Heart left ventricle (tissue), 16 donors: ENCODE measurements at regions not wholly inside any gene's neighbourhood (a gene's known extent, or its start where the extent isn't known, plus 50 kb on each side); places are given as distances from the start of the nearest gene placed in this dataset.

Source experiments
- ATAC-seq, 4 donors: fragments of 200-7000 bp; cut with Tn5 transposase; one replicate each; pipeline ENCODE4 v1.9.1; 2020 to 2022; ENCODE audit warnings: moderate library complexity in 4 of 4, mild to moderate bottlenecking in 3 of 4, moderate number of reproducible peaks in 1 of 4
- DNase-seq, 5 donors: peaks; one replicate each; pipeline ENCODE4 v3.0.0-alpha.2; 2020
- H3K27ac ChIP-seq, 12 donors: fragments of 200-600 bp; sonication (generic) in 4 of 12; one replicate each; pipeline versions ENCODE4 v1.5.0 to v1.8.0; 2016 to 2022; ENCODE audit warnings: mild to moderate bottlenecking in 2 of 12
- H3K27me3 ChIP-seq, 9 donors: fragments of 200-600 bp; sonication (generic) in 2 of 9; one replicate each; pipeline versions ENCODE4 v1.5.1 to v1.8.0; 2016 to 2022; ENCODE audit warnings: mild to moderate bottlenecking in 3 of 9
- H3K36me3 ChIP-seq, 9 donors: fragments of 200-600 bp; sonication (generic) in 2 of 9; one replicate each; pipeline versions ENCODE4 v1.5.0 to v1.8.0; 2018 to 2022; ENCODE audit warnings: mild to moderate bottlenecking in 2 of 9
- H3K4me1 ChIP-seq, 12 donors: fragments of 200-600 bp; sonication (generic) in 4 of 12; one replicate each; pipeline versions ENCODE4 v1.5.0 to v1.8.0; 2016 to 2022; ENCODE audit warnings: mild to moderate bottlenecking in 3 of 12
- H3K4me3 ChIP-seq, 12 donors: fragments of 200-600 bp; sonication (generic) in 4 of 12; one replicate each; pipeline versions ENCODE4 v1.5.0 to v1.8.0; 2017 to 2022; ENCODE audit warnings: mild to moderate bottlenecking in 9 of 12, moderate library complexity in 4 of 12
- H3K9me3 ChIP-seq, 12 donors: fragments of 200-600 bp; sonication (generic) in 4 of 12; one replicate each; pipeline versions ENCODE4 v1.5.0 to v1.8.0; 2016 to 2022; ENCODE audit warnings: mild to moderate bottlenecking in 1 of 12
- CTCF ChIP-seq, 12 donors: fragments of 200-600 bp; sonication (generic) in 4 of 12; IDR thresholded peaks; one replicate each; pipeline versions ENCODE4 v1.5.0 to v1.8.0; 2018 to 2022; ENCODE audit warnings: antibody characterized with exemption in 12 of 12, mild to moderate bottlenecking in 5 of 12
- POLR2A ChIP-seq, 2 donors: fragments of 450-650 bp; IDR thresholded peaks; one replicate each; pipeline ENCODE4 v1.6.1; 2017; ENCODE audit warnings: antibody characterized with exemption in 2 of 2, mild to moderate bottlenecking in 2 of 2, moderate library complexity in 2 of 2
- WGBS, 4 donors: extraction: QIAGEN DNeasy Blood & Tissue Kit in 2 of 4; methylation state at CpG; one replicate each; pipeline versions ENCODE4 v1.1.5 to v1.1.7; 2013 to 2018; 5-methylcytosine and 5-hydroxymethylcytosine counted together
- intact Hi-C, 10 donors: fragments of 100-400 bp; cut with DNase I; formaldehyde crosslinking; loops; one replicate each; pipeline versions ENCODE4 v1.11.1 to v1.14.2; 2022
- donor health status: ischemic (EF 13 %, LVEDD 7.1; RV severe dilation, severe dysfunction).
- donor health status: healthy with polysubstance abuse.
- donor health status: DM: no; HTN: yes; CAD: no.
- donor health status: DM: no; HTN: no; CAD: no.
- donor health status: ischemic (EF 25% LVEDD 6.9; RV normal size, moderate dysfunction).
- donor health status: ischemic (EF 25% LVEDD 5.7; RV mildly dilated, moderate dysfunction).
- donor health status: healthy.
- donor health status: DM: yes; HTN: yes; CAD: no.
- donor health status: ischemic (EF 35%, LVEDD 5.7; RV mildly dilated, moderate dysfunction).
- donor health status: nonischemic (EF 11% LVEDD 7.7; RV severe dilation, severe dysfunction).
- donor health status: DM: yes; HTN: yes; CAD: no.
- donor health status: PGD.
- donor health status: ischemic (EF 29% LVEDD 5.4; RV normal size, mild dysfunction).
- donor health status: nonischemic (EF 23%, LVEDD 6.1; RV moderate dilation, normal function).

- H3K9me3 ChIP-seq = peaks cover 0 to 7% (median 0%) of the 10 kb centered on the region in 12 donors
- no peaks in the 10 kb centered on the region for H3K27me3 ChIP-seq
- 60 to 69% (median 64%) methylated on average over 4 of the region's 4 CpGs for WGBS, 4 donors
- H3K4me3 ChIP-seq = no peak overlapping the region
- TF ChIP-seq POLR2A (IDR thresholded peaks at IDR 0.05) = no peak
- no peak for TF ChIP-seq CTCF (IDR thresholded peaks at IDR 0.05)
- intact Hi-C loops = loop anchor here in 1 of 10 donors (1.0 kb wide), 1 partner anchor 10 kb away; no protein-coding TSS in a partner anchor
- no peak overlapping the region for H3K27ac ChIP-seq
- H3K36me3 ChIP-seq = no peaks in the 10 kb centered on the region
- H3K4me1 ChIP-seq = no peaks in the 10 kb centered on the region
- ATAC-seq (no peak), DNase-seq (no peak)
Observed at GRCh38 chr6:104572901-104573300, 286.8 kb downstream of the HACE1 start.

- DNase-seq = no peak
- intact Hi-C loops = no loop called here
- Histone ChIP-seq H3K36me3 (no peaks in the 10 kb centered on the region), H3K27me3 (no peaks in the 10 kb centered on the region), H3K27ac (no peak overlapping the region), H3K4me1 (no peaks in the 10 kb centered on the region), H3K9me3 (peaks cover 0 to 7% (median 0%) of the 10 kb centered on the region in 12 donors), H3K4me3 (no peak overlapping the region)
- no peak for ATAC-seq
- 73 to 92% (median 90%) methylated on average over 3 of the region's 3 CpGs for WGBS, 4 donors
- no peak for TF ChIP-seq CTCF (IDR thresholded peaks at IDR 0.05)
- TF ChIP-seq POLR2A (IDR thresholded peaks at IDR 0.05) = no peak
Observed at GRCh38 chr6:104566411-104566810, 293.3 kb downstream of the HACE1 start.

- Histone ChIP-seq H3K27ac (no peak overlapping the region), H3K27me3 (no peaks in the 10 kb centered on the region), H3K4me1 (no peaks in the 10 kb centered on the region), H3K36me3 (no peaks in the 10 kb centered on the region), H3K9me3 (no peaks in the 10 kb centered on the region), H3K4me3 (no peak overlapping the region)
- no peak for DNase-seq
- intact Hi-C loops = no loop called here
- WGBS, 4 donors = 88 to 96% (median 92%) methylated on average over 3 of the region's 3 CpGs
- no peak for TF ChIP-seq POLR2A (IDR thresholded peaks at IDR 0.05)
- no peak for TF ChIP-seq CTCF (IDR thresholded peaks at IDR 0.05)
- ATAC-seq = no peak
Observed at GRCh38 chr6:104563306-104563705, 296.4 kb downstream of the HACE1 start.

GRCh38 chr6:104559435-104560202 lies 300.1 kb downstream of the HACE1 start:
- TF ChIP-seq POLR2A (IDR thresholded peaks at IDR 0.05) = no peak
- no peak for TF ChIP-seq CTCF (IDR thresholded peaks at IDR 0.05)
- WGBS, 4 donors = 83 to 86% (median 84%) methylated on average over 3 of the region's 3 CpGs
- no peaks in the 10 kb centered on the region for H3K9me3 ChIP-seq
- ATAC-seq (no peak), DNase-seq (no peak)
- no peaks in the 10 kb centered on the region for H3K27me3 ChIP-seq
- intact Hi-C loops = no loop called here
- H3K27ac ChIP-seq = no peak overlapping the region
- H3K4me1 ChIP-seq = no peaks in the 10 kb centered on the region
- no peak overlapping the region for H3K4me3 ChIP-seq
- H3K36me3 ChIP-seq = no peaks in the 10 kb centered on the region
